HFF-Myc (cell line): ENCODE measurements at regions not wholly inside any gene's neighbourhood (a gene's known extent, or its start where the extent isn't known, plus 50 kb on each side); places are given as distances from the start of the nearest gene placed in this dataset.

Source experiments
- DNase-seq: peaks from one replicate; pipeline ENCODE4 v3.0.0-alpha.2; 2011; ENCODE audit warnings: low read depth; ENCODE audit errors: extremely low read depth
- H3K4me3 ChIP-seq: replicated peaks from 2 replicates; pipeline ENCODE4 v1.5.1; 2011; ENCODE audit warnings: low read depth, mild to moderate bottlenecking, control low read depth, low read length
- CTCF ChIP-seq: IDR thresholded peaks from 2 replicates; pipeline ENCODE4 v1.5.1; 2012; ENCODE audit warnings: mild to moderate bottlenecking, low read depth, low read length, control low read depth; ENCODE audit errors: missing control alignments

GRCh38 chr2:223510713-223511112, 91.4 kb downstream of the SCG2 start:
- no peak overlapping the region for H3K4me3 ChIP-seq
- DNase-seq = no peak
- no peak for TF ChIP-seq CTCF

GRCh38 chr2:223511168-223511567, 91.0 kb downstream of the SCG2 start:
- no peak for TF ChIP-seq CTCF
- DNase-seq = no peak
- no peak overlapping the region for H3K4me3 ChIP-seq

GRCh38 chr2:223513771-223514455, 88.2 kb downstream of the SCG2 start:
- no peak for TF ChIP-seq CTCF
- no peak overlapping the region for H3K4me3 ChIP-seq
- no peak for DNase-seq

GRCh38 chr2:223519471-223519870, 82.7 kb downstream of the SCG2 start:
- no peak for DNase-seq
- H3K4me3 ChIP-seq = no peak overlapping the region
- TF ChIP-seq CTCF = no peak

GRCh38 chr2:223522796-223523195, 79.4 kb downstream of the SCG2 start:
- TF ChIP-seq CTCF = no peak
- no peak for DNase-seq

GRCh38 chr2:223523551-223524001, 78.6 kb downstream of the SCG2 start:
- no peak overlapping the region for H3K4me3 ChIP-seq
- DNase-seq = no peak
- TF ChIP-seq CTCF = no peak

More at GRCh38 chr2:223522796-223523195, 79.4 kb downstream of the SCG2 start:
- H3K4me3 ChIP-seq = no peak overlapping the region

GRCh38 chr2:223524066-223524465, 78.1 kb downstream of the SCG2 start:
- no peak for TF ChIP-seq CTCF
- H3K4me3 ChIP-seq = no peak overlapping the region
- DNase-seq = no peak
